Activated B cell treated with CpG ODN at 0.5 μM for 24 hours (primary cell): ENCODE measurements at regions not wholly inside any gene's neighbourhood (a gene's known extent, or its start where the extent isn't known, plus 50 kb on each side); places are given as distances from the start of the nearest gene placed in this dataset.

Source experiments
- ATAC-seq: fragments of 200-7000 bp; cut with Tn5 transposase; one replicate; pipeline ENCODE4 v1.10.0; 2021; ENCODE audit warnings: low read depth, mild to moderate bottlenecking, moderate library complexity
- CTCF ChIA-PET: fragments of 350-600 bp; sonication (Branson Sonifier 250); formaldehyde crosslinking; loops from one replicate; lab custom pipeline; 2021; ENCODE audit warnings: antibody characterized with exemption; lab: Charles Lee
- POLR2A ChIA-PET: fragments of 350-600 bp; sonication (Branson Sonifier 250); formaldehyde crosslinking; loops from one replicate; lab custom pipeline; 2021; ENCODE audit warnings: antibody characterized with exemption; lab: Charles Lee
- DNase-seq: peaks from one replicate; pipeline ENCODE4 v3.0.0; 2022
- H3K27ac Mint-ChIP-seq: one replicate; pipeline ENCODE4 v1.8.0; 2020; ENCODE audit warnings: mixed read lengths
- H3K27me3 Mint-ChIP-seq: one replicate; pipeline ENCODE4 v1.8.0; 2021; ENCODE audit warnings: mixed read lengths
- H3K36me3 Mint-ChIP-seq: one replicate; pipeline ENCODE4 v1.8.0; 2021; ENCODE audit warnings: low read depth, mixed read lengths
- H3K4me1 Mint-ChIP-seq: one replicate; pipeline ENCODE4 v1.8.0; 2021; ENCODE audit warnings: mixed read lengths
- H3K4me3 Mint-ChIP-seq: one replicate; pipeline ENCODE4 v1.8.0; 2020; ENCODE audit warnings: mild to moderate bottlenecking, mixed read lengths
- H3K9me3 Mint-ChIP-seq: one replicate; pipeline ENCODE4 v1.8.0; 2020; ENCODE audit warnings: mixed read lengths
- CTCF ChIP-seq: fragments of 200-600 bp; IDR thresholded peaks from one replicate; pipeline ENCODE4 v1.8.0; 2022; ENCODE audit warnings: antibody characterized with exemption, mild to moderate bottlenecking
- intact Hi-C: fragments of 100-400 bp; cut with micrococcal nuclease; formaldehyde crosslinking; loops from one replicate; pipeline ENCODE4 v1.15.1; 2024

- TF ChIP-seq CTCF: no peak
These were observed 170.0 kb downstream of the SOX2 start for GRCh38 chr3:181881749-181882148.

DNA sequence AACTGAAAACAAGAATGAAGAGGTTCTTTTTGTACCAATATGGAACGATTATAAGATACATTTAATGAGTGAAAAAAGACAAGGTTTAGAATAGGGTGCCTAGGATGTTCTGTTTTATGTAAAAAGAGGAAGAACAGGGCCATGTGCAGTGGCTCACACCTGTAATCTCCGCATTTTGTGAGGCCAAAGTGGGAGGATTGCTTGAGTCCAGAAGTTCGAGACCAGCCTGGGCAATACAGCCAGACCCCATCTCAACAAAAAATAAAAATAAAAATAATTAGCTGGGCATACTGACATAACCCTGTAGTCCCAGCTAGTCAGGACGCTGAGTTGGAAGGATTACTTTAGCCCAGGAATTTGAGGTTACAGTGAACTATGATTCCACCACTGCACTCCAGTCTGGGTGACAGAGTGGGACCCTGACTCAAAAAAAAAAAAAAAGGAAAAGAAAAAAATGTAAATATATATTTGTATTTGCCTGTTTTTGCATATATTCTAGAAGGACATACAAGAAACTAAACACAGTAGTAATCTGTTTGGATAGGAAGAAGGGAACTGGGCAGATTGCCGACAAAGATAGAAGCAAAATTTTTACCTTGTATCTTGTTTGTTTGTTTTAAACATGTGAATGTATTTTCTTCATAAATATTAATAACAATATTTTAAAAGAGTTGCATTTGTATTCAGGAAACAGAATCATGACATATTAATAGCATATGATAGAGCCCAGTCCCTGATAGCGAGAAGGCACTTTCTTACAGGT, 174.3 kb downstream of the SOX2 start:
- no peak for DNase-seq
- intact Hi-C loops: no loop called here
- Mint-ChIP-seq H3K4me1 (no peaks in the 10 kb centered on the region), H3K27ac (no peak overlapping the region), H3K27me3 (no peaks in the 10 kb centered on the region), H3K4me3 (no peak overlapping the region), H3K9me3 (no peaks in the 10 kb centered on the region), H3K36me3 (no peaks in the 10 kb centered on the region)
- ChIA-PET POLR2A (no interaction called here), CTCF (no interaction called here)
- no peak for TF ChIP-seq CTCF
- ATAC-seq: no peak

More at GRCh38 chr3:181881749-181882148, 170.0 kb downstream of the SOX2 start:
- intact Hi-C loops: no loop called here
- DNase-seq: no peak
- Mint-ChIP-seq H3K4me3 (no peak overlapping the region), H3K4me1 (no peaks in the 10 kb centered on the region), H3K9me3 (no peaks in the 10 kb centered on the region), H3K27ac (no peak overlapping the region), H3K27me3 (no peaks in the 10 kb centered on the region), H3K36me3 (no peaks in the 10 kb centered on the region)
- CTCF ChIA-PET: no interaction called here
- no peak for ATAC-seq
- POLR2A ChIA-PET: no interaction called here

DNA sequence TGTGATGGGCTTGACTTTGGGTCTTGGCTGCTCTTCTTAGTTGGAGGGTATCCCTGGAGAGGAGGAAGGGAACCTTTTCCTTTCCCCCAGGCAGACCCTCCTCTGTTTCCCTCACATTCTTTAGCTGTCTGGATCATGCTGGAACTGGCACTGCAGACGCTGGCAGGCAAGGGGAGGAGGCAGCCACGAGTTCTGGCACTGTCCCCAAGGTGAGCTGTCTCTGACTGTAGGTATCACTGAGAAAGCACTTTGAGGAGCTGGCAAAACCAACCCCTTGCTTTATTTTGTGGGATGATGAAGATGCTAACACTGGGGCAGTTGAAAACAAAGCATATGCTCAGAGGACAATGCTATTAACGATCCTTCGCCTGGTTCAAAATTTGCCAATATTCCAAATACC, 175.0 kb downstream of the SOX2 start:
- CTCF ChIA-PET: no interaction called here
- no peak for TF ChIP-seq CTCF
- Mint-ChIP-seq H3K27ac (no peak overlapping the region), H3K27me3 (no peaks in the 10 kb centered on the region), H3K4me3 (no peak overlapping the region), H3K9me3 (no peaks in the 10 kb centered on the region), H3K36me3 (no peaks in the 10 kb centered on the region), H3K4me1 (no peaks in the 10 kb centered on the region)
- intact Hi-C loops: no loop called here
- ATAC-seq: no peak
- no peak for DNase-seq
- POLR2A ChIA-PET: no interaction called here

GRCh38 chr3:181887685-181888084, 176.0 kb downstream of the SOX2 start:
- H3K4me1 Mint-ChIP-seq: no peaks in the 10 kb centered on the region
- TF ChIP-seq CTCF: no peak
- no peak overlapping the region for H3K4me3 Mint-ChIP-seq
- intact Hi-C loops: no loop called here
- no peaks in the 10 kb centered on the region for H3K9me3 Mint-ChIP-seq
- ATAC-seq (no peak), DNase-seq (no peak)
- ChIA-PET POLR2A (no interaction called here), CTCF (no interaction called here)
- H3K36me3 Mint-ChIP-seq: no peaks in the 10 kb centered on the region
- no peak overlapping the region for H3K27ac Mint-ChIP-seq
- H3K27me3 Mint-ChIP-seq: no peaks in the 10 kb centered on the region

DNA sequence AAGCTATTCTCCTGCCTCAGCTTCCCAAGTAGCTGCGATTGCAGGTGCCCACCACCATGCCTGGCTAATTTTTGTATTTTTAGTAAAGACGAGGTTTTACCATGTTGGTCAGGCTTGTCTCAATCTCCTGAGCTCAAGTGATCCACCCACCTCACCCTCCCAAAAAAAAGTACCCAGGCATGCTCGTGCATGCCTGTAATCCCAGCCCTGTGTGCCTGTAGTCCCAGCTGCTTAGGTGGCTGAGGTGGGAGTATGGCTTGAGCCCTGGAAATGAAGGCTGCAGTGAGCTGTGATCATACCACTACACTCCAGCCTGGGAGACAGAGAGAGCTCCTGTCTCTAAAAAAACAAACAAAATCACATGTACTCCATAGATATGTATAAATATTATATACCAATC, 176.5 kb downstream of the SOX2 start:
- POLR2A ChIA-PET: no interaction called here
- no peaks in the 10 kb centered on the region for H3K36me3 Mint-ChIP-seq
- DNase-seq: no peak
- no peak for TF ChIP-seq CTCF
- no peaks in the 10 kb centered on the region for H3K9me3 Mint-ChIP-seq
- no peak overlapping the region for H3K4me3 Mint-ChIP-seq
- H3K27me3 Mint-ChIP-seq: no peaks in the 10 kb centered on the region
- CTCF ChIA-PET: no interaction called here
- ATAC-seq: no peak
- H3K4me1 Mint-ChIP-seq: no peaks in the 10 kb centered on the region
- intact Hi-C loops: no loop called here
- H3K27ac Mint-ChIP-seq: no peak overlapping the region
